B cell (primary cell): ENCODE measurements at regions not wholly inside any gene's neighbourhood (a gene's known extent, or its start where the extent isn't known, plus 50 kb on each side); places are given as distances from the start of the nearest gene placed in this dataset.

ENCODE experiments used
- EZH2 ChIP-seq: IDR thresholded peaks from 2 replicates; pipeline ENCODE4 v1.6.1; 2012; ENCODE audit warnings: borderline replicate concordance, low read depth, mild to moderate bottlenecking, moderate library complexity, low read length; ENCODE audit not compliant: insufficient read depth, poor library complexity, severe bottlenecking
- TF ChIP-seq, protein P1 (sequence below): fragments of 200-600 bp; IDR thresholded peaks from one replicate; pipeline ENCODE4 v1.8.0; 2022; ENCODE audit warnings: antibody characterized with exemption, mild to moderate bottlenecking

DNA sequence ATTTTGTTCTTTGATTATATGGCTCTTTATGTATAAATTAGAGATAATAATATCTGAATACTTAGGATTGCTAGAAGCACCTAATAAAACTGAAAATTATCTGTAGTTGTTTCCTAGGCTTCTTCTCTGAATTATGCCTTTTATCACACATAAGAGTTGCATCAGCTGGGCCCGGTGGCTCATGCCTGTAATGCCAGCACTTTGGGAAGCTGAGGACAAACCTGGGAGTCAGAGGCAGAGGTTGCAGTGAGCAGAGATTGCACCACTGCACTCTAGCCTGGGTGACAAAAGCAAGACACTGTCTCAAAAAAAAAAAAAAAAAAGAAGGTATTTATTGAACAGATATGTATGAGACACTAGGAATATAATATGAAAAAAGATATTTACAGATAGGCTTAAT lies 773.5 kb upstream of the AGA start:
- TF ChIP-seq, protein P1, sequence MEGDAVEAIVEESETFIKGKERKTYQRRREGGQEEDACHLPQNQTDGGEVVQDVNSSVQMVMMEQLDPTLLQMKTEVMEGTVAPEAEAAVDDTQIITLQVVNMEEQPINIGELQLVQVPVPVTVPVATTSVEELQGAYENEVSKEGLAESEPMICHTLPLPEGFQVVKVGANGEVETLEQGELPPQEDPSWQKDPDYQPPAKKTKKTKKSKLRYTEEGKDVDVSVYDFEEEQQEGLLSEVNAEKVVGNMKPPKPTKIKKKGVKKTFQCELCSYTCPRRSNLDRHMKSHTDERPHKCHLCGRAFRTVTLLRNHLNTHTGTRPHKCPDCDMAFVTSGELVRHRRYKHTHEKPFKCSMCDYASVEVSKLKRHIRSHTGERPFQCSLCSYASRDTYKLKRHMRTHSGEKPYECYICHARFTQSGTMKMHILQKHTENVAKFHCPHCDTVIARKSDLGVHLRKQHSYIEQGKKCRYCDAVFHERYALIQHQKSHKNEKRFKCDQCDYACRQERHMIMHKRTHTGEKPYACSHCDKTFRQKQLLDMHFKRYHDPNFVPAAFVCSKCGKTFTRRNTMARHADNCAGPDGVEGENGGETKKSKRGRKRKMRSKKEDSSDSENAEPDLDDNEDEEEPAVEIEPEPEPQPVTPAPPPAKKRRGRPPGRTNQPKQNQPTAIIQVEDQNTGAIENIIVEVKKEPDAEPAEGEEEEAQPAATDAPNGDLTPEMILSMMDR, result no peak
- no peak for TF ChIP-seq EZH2
